ENCODE measurements at regions not wholly inside any gene's neighbourhood (a gene's known extent, or its start where the extent isn't known, plus 50 kb on each side); places are given as distances from the start of the nearest gene placed in this dataset.

- no peak for TF ChIP-seq CTCF (IDR thresholded peaks at IDR 0.05)
- no peak for TF ChIP-seq POLR2A (IDR thresholded peaks at IDR 0.05)
Measured at GRCh38 chr17:27396045-27396444, 60.2 kb upstream of the KSR1 start.

All from sigmoid colon (tissue), 3 donors.